ENCODE measurements at regions not wholly inside any gene's neighbourhood (a gene's known extent, or its start where the extent isn't known, plus 50 kb on each side); places are given as distances from the start of the nearest gene placed in this dataset.

DNA sequence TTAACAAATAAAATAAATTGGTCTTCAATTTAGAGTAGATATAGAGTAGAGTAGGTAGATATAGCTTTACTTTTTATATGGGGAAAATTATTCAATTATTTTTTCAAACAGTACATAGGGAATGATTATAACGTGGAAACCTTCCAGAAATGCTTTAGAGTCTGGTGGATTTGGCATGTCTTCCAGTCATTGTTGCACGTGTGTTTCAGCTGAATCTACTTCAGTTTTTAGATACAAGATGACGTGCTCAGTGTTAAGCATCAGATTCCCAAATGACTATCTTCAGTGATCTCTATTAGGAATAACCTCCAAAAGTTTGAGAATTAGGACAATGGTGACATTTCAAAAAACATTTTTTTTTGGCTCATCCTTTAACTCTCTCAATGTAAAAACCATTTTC lies 616.9 kb downstream of the ANKRD50 start:
- no peak for TF ChIP-seq EZH2 (IDR thresholded peaks at IDR 0.05; ENCODE audit: insufficient read depth, poor library complexity, severe bottlenecking)
- TF ChIP-seq EZH2phosphoT487 (IDR thresholded peaks at IDR 0.05; ENCODE audit: insufficient read depth, low read depth), result no peak
